Endodermal cell (in vitro differentiated cells): ENCODE measurements at regions not wholly inside any gene's neighbourhood (a gene's known extent, or its start where the extent isn't known, plus 50 kb on each side); places are given as distances from the start of the nearest gene placed in this dataset.

Source experiments
- DNase-seq: peaks from one replicate; pipeline ENCODE4 v3.0.0-alpha.2; 2017
- H3K27ac ChIP-seq: 2 replicates; pipeline ENCODE4 v1.5.1; 2013; ENCODE audit warnings: mild to moderate bottlenecking, low read depth, low read length, moderate library complexity
- H3K27me3 ChIP-seq: 2 replicates; pipeline ENCODE4 v1.6.1; 2013; ENCODE audit warnings: mild to moderate bottlenecking, low read length, moderate library complexity; ENCODE audit not compliant: insufficient read depth, control insufficient read depth, poor library complexity, severe bottlenecking
- H3K36me3 ChIP-seq: 2 replicates; pipeline ENCODE4 v1.7.0; 2013; ENCODE audit warnings: mild to moderate bottlenecking, low read length, moderate library complexity; ENCODE audit not compliant: control insufficient read depth, insufficient read depth
- H3K4me1 ChIP-seq: one replicate; pipeline ENCODE4 v1.7.0; 2013; ENCODE audit warnings: low read length; ENCODE audit not compliant: control insufficient read depth, insufficient read depth
- H3K4me3 ChIP-seq: 2 replicates; pipeline ENCODE4 v1.5.1; 2013; ENCODE audit warnings: mild to moderate bottlenecking, low read length, moderate library complexity
- H3K9ac ChIP-seq: 2 replicates; pipeline ENCODE4 v1.6.1; 2013; ENCODE audit warnings: mild to moderate bottlenecking, low read length, moderate library complexity; ENCODE audit not compliant: poor library complexity, severe bottlenecking; ENCODE audit errors: extremely low read depth
- H3K9me3 ChIP-seq: 2 replicates; pipeline ENCODE4 v1.6.1; 2013; ENCODE audit warnings: mild to moderate bottlenecking, low read length, moderate library complexity; ENCODE audit not compliant: control insufficient read depth
- H3K27ac Mint-ChIP-seq: 2 replicates; pipeline ENCODE4 v1.8.0; 2020; ENCODE audit warnings: mixed read lengths
- H3K27me3 Mint-ChIP-seq: 2 replicates; pipeline ENCODE4 v1.8.0; 2021; ENCODE audit warnings: mild to moderate bottlenecking, mixed read lengths; ENCODE audit not compliant: insufficient read depth
- H3K36me3 Mint-ChIP-seq: 2 replicates; pipeline ENCODE4 v1.8.0; 2020; ENCODE audit warnings: low read depth, mixed read lengths
- H3K4me1 Mint-ChIP-seq: 2 replicates; pipeline ENCODE4 v1.8.0; 2020; ENCODE audit warnings: mixed read lengths
- H3K4me3 Mint-ChIP-seq: 2 replicates; pipeline ENCODE4 v1.8.0; 2020; ENCODE audit warnings: mild to moderate bottlenecking, moderate library complexity, mixed read lengths
- H3K9me3 Mint-ChIP-seq: 2 replicates; pipeline ENCODE4 v1.8.0; 2020; ENCODE audit warnings: mild to moderate bottlenecking, mixed read lengths
- WGBS, 2 experiments: methylation state at CpG; one replicate each; pipeline versions ENCODE4 v1.1.5 to v1.1.7; 2013; ENCODE audit warnings: missing lambda C conversion rate in 2 of 2, mixed read lengths in 1 of 2; ENCODE audit not compliant: insufficient coverage in 1 of 2, insufficient read length in 1 of 2; 5-methylcytosine and 5-hydroxymethylcytosine counted together
- TF ChIP-seq, protein P1 (sequence below): fragments of 200-600 bp; sonication (generic); conservative IDR thresholded peaks from 2 replicates; pipeline ENCODE4 v1.5.0; 2021; ENCODE audit warnings: antibody characterized with exemption, mild to moderate bottlenecking

DNA sequence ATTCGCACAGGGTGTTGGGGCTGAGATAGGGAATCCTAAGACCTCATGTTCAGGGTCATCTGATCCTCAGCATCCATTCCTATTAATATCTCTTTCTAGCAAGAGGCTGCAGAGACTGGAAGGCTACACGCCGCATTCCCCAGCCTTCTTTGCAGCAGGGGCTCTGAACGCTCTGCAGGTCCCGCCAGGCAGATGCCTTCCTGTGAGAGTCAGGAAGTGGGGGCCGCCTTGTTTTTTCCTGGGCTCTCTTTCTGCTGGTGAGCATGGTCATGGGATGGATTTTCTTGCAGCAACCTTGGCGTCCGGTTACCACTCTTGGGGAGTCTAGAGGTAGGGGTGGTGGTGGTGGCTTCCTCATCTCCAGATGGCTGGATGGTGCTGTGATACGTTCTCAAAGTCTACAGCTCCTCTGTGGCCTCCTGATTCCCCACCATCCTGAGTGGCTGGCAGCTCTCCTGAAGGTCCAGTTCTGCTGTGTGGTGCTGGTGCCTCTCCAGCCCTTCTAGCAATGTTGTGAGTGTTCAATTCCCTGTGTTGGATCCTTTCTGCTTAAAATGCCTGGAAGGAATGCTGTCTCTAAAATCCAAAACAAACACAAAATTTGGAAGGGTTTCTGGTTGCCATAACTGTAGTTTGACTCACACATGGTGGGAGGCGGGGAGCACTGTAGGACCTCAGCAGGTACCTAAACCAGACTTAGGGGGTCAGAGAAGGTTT is 111.9 kb downstream of the CEBPB start:
- TF ChIP-seq, protein P1, sequence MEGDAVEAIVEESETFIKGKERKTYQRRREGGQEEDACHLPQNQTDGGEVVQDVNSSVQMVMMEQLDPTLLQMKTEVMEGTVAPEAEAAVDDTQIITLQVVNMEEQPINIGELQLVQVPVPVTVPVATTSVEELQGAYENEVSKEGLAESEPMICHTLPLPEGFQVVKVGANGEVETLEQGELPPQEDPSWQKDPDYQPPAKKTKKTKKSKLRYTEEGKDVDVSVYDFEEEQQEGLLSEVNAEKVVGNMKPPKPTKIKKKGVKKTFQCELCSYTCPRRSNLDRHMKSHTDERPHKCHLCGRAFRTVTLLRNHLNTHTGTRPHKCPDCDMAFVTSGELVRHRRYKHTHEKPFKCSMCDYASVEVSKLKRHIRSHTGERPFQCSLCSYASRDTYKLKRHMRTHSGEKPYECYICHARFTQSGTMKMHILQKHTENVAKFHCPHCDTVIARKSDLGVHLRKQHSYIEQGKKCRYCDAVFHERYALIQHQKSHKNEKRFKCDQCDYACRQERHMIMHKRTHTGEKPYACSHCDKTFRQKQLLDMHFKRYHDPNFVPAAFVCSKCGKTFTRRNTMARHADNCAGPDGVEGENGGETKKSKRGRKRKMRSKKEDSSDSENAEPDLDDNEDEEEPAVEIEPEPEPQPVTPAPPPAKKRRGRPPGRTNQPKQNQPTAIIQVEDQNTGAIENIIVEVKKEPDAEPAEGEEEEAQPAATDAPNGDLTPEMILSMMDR: no peak
- no peak overlapping the region for H3K27ac ChIP-seq
- H3K4me1 ChIP-seq: no peaks in the 10 kb centered on the region
- peak; percentile 44 for DNase-seq
- H3K4me3 ChIP-seq: no peak overlapping the region
- 86 to 88% methylated on average over 3 to 10 of the region's 10 CpGs for WGBS, 2 experiments
- H3K27me3 Mint-ChIP-seq: peaks cover 2% of the 10 kb centered on the region
- H3K36me3 ChIP-seq: no peaks in the 10 kb centered on the region
- no peaks in the 10 kb centered on the region for H3K36me3 Mint-ChIP-seq
- H3K9ac ChIP-seq: no peak overlapping the region
- H3K4me3 Mint-ChIP-seq: no peak overlapping the region
- no peaks in the 10 kb centered on the region for H3K9me3 ChIP-seq
- no peaks in the 10 kb centered on the region for H3K27me3 ChIP-seq
- H3K27ac Mint-ChIP-seq: no peak overlapping the region
- no peaks in the 10 kb centered on the region for H3K9me3 Mint-ChIP-seq
- H3K4me1 Mint-ChIP-seq: peaks cover 10% of the 10 kb centered on the region

DNA sequence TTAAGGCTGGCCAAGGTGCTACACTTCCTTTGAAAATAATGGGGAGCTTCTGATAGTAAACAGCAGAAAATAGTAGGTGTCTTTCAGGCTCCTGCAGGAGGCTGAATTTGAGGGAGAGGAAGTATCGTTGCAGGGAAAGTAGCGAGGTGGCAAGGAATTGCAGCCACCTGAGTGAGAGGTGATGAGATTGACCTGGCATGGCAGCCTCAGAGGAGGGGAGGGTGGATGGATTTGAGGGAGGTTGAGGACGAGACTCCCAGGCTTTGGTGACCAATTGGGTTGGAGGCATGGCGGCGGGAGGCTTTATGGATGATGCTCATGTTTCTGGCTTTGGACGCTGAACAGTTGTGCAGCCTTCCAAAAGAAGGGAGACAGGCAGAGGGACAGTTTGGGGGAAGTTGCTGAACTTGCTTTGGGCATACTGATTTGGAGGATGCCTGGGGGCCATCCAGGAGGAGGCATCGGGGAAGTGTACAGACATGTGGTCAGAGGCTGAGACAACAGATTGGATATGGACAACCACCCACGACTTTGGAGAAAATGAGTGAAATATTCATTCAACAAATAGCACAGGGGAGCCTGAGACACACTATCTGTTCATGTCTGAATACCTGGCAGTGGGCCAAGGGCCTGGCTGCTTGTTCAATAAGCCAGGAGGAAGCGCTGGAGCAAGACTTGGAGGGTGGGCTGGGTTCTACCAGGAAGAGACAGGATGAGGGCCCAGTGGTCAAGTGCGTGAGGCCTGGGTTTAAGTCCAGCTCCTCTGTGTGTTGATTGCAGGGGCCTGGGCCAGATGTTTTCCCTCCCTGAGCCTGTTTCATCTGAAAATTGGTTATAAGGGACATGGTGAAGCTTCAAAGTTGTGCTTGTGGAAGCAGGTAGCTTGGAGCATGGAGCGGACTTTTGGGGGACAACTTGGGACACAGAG is 113.2 kb downstream of the CEBPB start:
- Histone ChIP-seq H3K4me3 (no peak overlapping the region), H3K27me3 (no peaks in the 10 kb centered on the region), H3K36me3 (no peaks in the 10 kb centered on the region), H3K9me3 (no peaks in the 10 kb centered on the region), H3K9ac (no peak overlapping the region), H3K4me1 (no peaks in the 10 kb centered on the region), H3K27ac (no peak overlapping the region)
- H3K27me3 Mint-ChIP-seq: peaks cover 2% of the 10 kb centered on the region
- no peak overlapping the region for H3K27ac Mint-ChIP-seq
- TF ChIP-seq, protein P1: no peak
- peak; percentile 28 for DNase-seq
- no peak overlapping the region for H3K4me3 Mint-ChIP-seq
- H3K9me3 Mint-ChIP-seq: no peaks in the 10 kb centered on the region
- peaks cover 10% of the 10 kb centered on the region for H3K4me1 Mint-ChIP-seq
- 91 to 93% methylated on average over 5 to 11 of the region's 11 CpGs for WGBS, 2 experiments
- H3K36me3 Mint-ChIP-seq: no peaks in the 10 kb centered on the region

DNA sequence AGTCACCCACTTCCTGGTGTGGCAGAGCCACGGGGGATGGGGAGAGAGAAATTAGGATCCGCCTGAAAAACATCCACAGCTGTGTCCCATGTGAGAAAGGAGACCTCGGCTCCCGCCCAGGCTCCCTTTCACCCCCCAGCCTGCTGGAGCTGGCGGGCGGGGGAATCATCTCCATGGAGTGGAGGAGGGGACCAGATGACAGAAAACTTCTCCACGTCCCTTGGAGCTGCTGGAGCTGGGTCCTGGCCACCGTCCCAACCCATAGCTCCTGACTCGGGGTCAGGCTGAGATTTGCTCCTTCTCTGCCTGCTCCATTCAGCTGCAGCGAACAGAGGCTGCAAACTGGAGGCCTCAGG is 113.8 kb downstream of the CEBPB start:
- H3K9ac ChIP-seq: no peak overlapping the region
- H3K4me3 Mint-ChIP-seq: no peak overlapping the region
- 89 to 100% methylated on average over 2 to 10 of the region's 10 CpGs for WGBS, 2 experiments
- peaks cover 12% of the 10 kb centered on the region for H3K4me1 Mint-ChIP-seq
- no peaks in the 10 kb centered on the region for H3K4me1 ChIP-seq
- no peak overlapping the region for H3K27ac ChIP-seq
- TF ChIP-seq, protein P1: no peak
- no peaks in the 10 kb centered on the region for H3K36me3 ChIP-seq
- H3K27ac Mint-ChIP-seq: no peak overlapping the region
- no peak overlapping the region for H3K4me3 ChIP-seq
- no peaks in the 10 kb centered on the region for H3K9me3 ChIP-seq
- DNase-seq: peak; percentile 41
- no peaks in the 10 kb centered on the region for H3K9me3 Mint-ChIP-seq
- no peaks in the 10 kb centered on the region for H3K36me3 Mint-ChIP-seq
- H3K27me3 Mint-ChIP-seq: peaks cover 2% of the 10 kb centered on the region
- H3K27me3 ChIP-seq: no peaks in the 10 kb centered on the region
